Lung (tissue), 11 donors: ENCODE measurements at regions not wholly inside any gene's neighbourhood (a gene's known extent, or its start where the extent isn't known, plus 50 kb on each side); places are given as distances from the start of the nearest gene placed in this dataset.

Source experiments
- ATAC-seq: fragments of 200-7000 bp; cut with Tn5 transposase; one replicate; pipeline ENCODE4 v1.9.1; 2020; ENCODE audit warnings: moderate number of reproducible peaks; ENCODE audit not compliant: insufficient read depth, low FRiP score
- DNase-seq, 3 donors: peaks; one replicate each; pipeline ENCODE4 v3.0.0-alpha.2; 2013 to 2017
- H3K27ac ChIP-seq, 2 donors: one replicate each; pipeline ENCODE4 v1.5.1; 2013; ENCODE audit warnings: mild to moderate bottlenecking in 2 of 2, moderate library complexity in 2 of 2, control low read depth in 1 of 2, inconsistent platforms in 1 of 2, low read depth in 1 of 2, low read length in 1 of 2
- H3K27me3 ChIP-seq, 3 donors: one replicate each; pipeline ENCODE4 v1.5.1; 2013; ENCODE audit warnings: low read length in 2 of 3; ENCODE audit not compliant: control insufficient read depth in 3 of 3, insufficient read depth in 3 of 3
- H3K36me3 ChIP-seq, 4 donors: one replicate each; pipeline ENCODE4 v1.5.1; 2013; ENCODE audit warnings: low read length in 4 of 4, mild to moderate bottlenecking in 1 of 4, moderate library complexity in 1 of 4; ENCODE audit not compliant: control insufficient read depth in 4 of 4, insufficient read depth in 4 of 4
- H3K4me1 ChIP-seq, 5 donors: one replicate each; pipeline ENCODE4 v1.5.1; 2013; ENCODE audit warnings: low read length in 5 of 5, mild to moderate bottlenecking in 2 of 5, moderate library complexity in 1 of 5; ENCODE audit not compliant: control insufficient read depth in 5 of 5, insufficient read depth in 5 of 5
- H3K4me3 ChIP-seq: one replicate; pipeline ENCODE4 v1.5.1; 2013; ENCODE audit warnings: mild to moderate bottlenecking, control low read depth, moderate library complexity
- H3K9ac ChIP-seq, 2 donors: one replicate each; pipeline ENCODE4 v1.5.1; 2013; ENCODE audit warnings: low read length in 2 of 2, control low read depth in 1 of 2; ENCODE audit not compliant: insufficient read depth in 1 of 2
- H3K9me3 ChIP-seq, 4 donors: one replicate each; pipeline ENCODE4 v1.5.1; 2013; ENCODE audit warnings: low read length in 3 of 4, mild to moderate bottlenecking in 1 of 4, moderate library complexity in 1 of 4; ENCODE audit not compliant: control insufficient read depth in 4 of 4, insufficient read depth in 3 of 4
- CTCF ChIP-seq: IDR thresholded peaks from 2 replicates; pipeline ENCODE4 v1.5.1; 2012; ENCODE audit warnings: mild to moderate bottlenecking; ENCODE audit errors: control extremely low read depth, extremely low read depth
- WGBS, 2 donors: extraction: QIAGEN DNeasy Blood & Tissue Kit; methylation state at CpG; one replicate each; pipeline ENCODE4 v1.1.7; 2013; 5-methylcytosine and 5-hydroxymethylcytosine counted together
- donor health status: control.
- donor health status: control.
- donor health status: Bipolar disorder and iron deficiency.
- donor health status: healthy.
- donor health status: DM: yes; HTN: yes; CAD: no.

GRCh38 chr13:22091971-22092300 lies 421.1 kb downstream of the FGF9 start:
- H3K4me1 ChIP-seq, result peaks cover 0 to 32% (median 0%) of the 10 kb centered on the region in 5 donors
- H3K27ac ChIP-seq, result no peak overlapping the region
- peaks cover 0 to 4% (median 1%) of the 10 kb centered on the region in 4 donors for H3K9me3 ChIP-seq
- H3K9ac ChIP-seq, result no peak overlapping the region
- ATAC-seq (no peak), DNase-seq (no peak)
- H3K36me3 ChIP-seq, result no peaks in the 10 kb centered on the region
- TF ChIP-seq CTCF, result no peak
- no peaks in the 10 kb centered on the region for H3K27me3 ChIP-seq
- WGBS, 2 donors, result 68 to 73% methylated on average over 6 of the region's 6 CpGs
- H3K4me3 ChIP-seq, result no peak overlapping the region

- 89 to 91% methylated on average over 5 of the region's 5 CpGs for whole genome bisulfite sequencing, 2 donors
- H3K36me3 ChIP-seq, result no peaks in the 10 kb centered on the region
- peaks cover 0 to 4% (median 0%) of the 10 kb centered on the region in 4 donors for H3K9me3 ChIP-seq
- no peak overlapping the region for H3K27ac ChIP-seq
- no peaks in the 10 kb centered on the region for H3K27me3 ChIP-seq
- H3K4me1 ChIP-seq, result peaks cover 0 to 22% (median 0%) of the 10 kb centered on the region in 5 donors
- H3K4me3 ChIP-seq, result no peak overlapping the region
- DNase-seq (no peak), ATAC-seq (no peak)
- TF ChIP-seq CTCF, result no peak
- no peak overlapping the region for H3K9ac ChIP-seq
Observed at GRCh38 chr13:22092791-22093560, 422.1 kb downstream of the FGF9 start.

- TF ChIP-seq CTCF, result no peak
- DNase-seq (no peak), ATAC-seq (no peak)
- Histone ChIP-seq H3K9ac (no peak overlapping the region), H3K9me3 (peaks cover 0 to 4% (median 0%) of the 10 kb centered on the region in 4 donors), H3K27me3 (no peaks in the 10 kb centered on the region), H3K36me3 (no peaks in the 10 kb centered on the region), H3K4me1 (peaks cover 0 to 18% (median 0%) of the 10 kb centered on the region in 5 donors), H3K4me3 (no peak overlapping the region), H3K27ac (no peak overlapping the region)
- WGBS, 2 donors, result 78 to 80% methylated on average over 3 of the region's 3 CpGs
Observed at GRCh38 chr13:22095794-22096193, 424.9 kb downstream of the FGF9 start.

- H3K9me3 ChIP-seq, result peaks cover 0 to 4% (median 0%) of the 10 kb centered on the region in 4 donors
- H3K27me3 ChIP-seq, result no peaks in the 10 kb centered on the region
- no peak overlapping the region for H3K9ac ChIP-seq
- ATAC-seq, result no peak
- H3K4me1 ChIP-seq, result peaks cover 0 to 5% (median 0%) of the 10 kb centered on the region in 5 donors
- H3K4me3 ChIP-seq, result no peak overlapping the region
- H3K36me3 ChIP-seq, result no peaks in the 10 kb centered on the region
- H3K27ac ChIP-seq, result no peak overlapping the region
- TF ChIP-seq CTCF, result no peak
- DNase-seq, result peak in 2 of 3 donors; percentile 60 to 68
Observed at GRCh38 chr13:22099585-22099984, 428.7 kb downstream of the FGF9 start.
